Right cardiac atrium (tissue), 5 donors: ENCODE measurements at regions not wholly inside any gene's neighbourhood (a gene's known extent, or its start where the extent isn't known, plus 50 kb on each side); places are given as distances from the start of the nearest gene placed in this dataset.
A peak's percentile ranks its signal among the peaks of the same experiment; 100 is the strongest.
"Not testable (repeated sequence)": the region's sequence is repeated elsewhere in the genome, so short reads cannot be mapped to it uniquely, and the experiment has no call there.

Experiments
- ATAC-seq, 2 donors: fragments of 200-7000 bp; cut with Tn5 transposase; one replicate each; pipeline versions ENCODE4 v1.8.0 to v1.9.1; 2020; ENCODE audit warnings: moderate library complexity in 2 of 2, mild to moderate bottlenecking in 1 of 2
- DNase-seq, 3 donors: peaks; one replicate each; pipeline ENCODE4 v3.0.0-alpha.2; 2020
- H3K27ac ChIP-seq: one replicate; pipeline ENCODE4 v1.5.1; 2013; ENCODE audit warnings: mild to moderate bottlenecking, low read length, control low read depth, moderate library complexity
- H3K27me3 ChIP-seq: one replicate; pipeline ENCODE4 v1.6.1; 2013; ENCODE audit not compliant: control insufficient read depth, insufficient read depth
- H3K4me1 ChIP-seq: one replicate; pipeline ENCODE4 v1.6.1; 2013; ENCODE audit warnings: low read length; ENCODE audit not compliant: control insufficient read depth, insufficient read depth
- H3K4me3 ChIP-seq: one replicate; pipeline ENCODE4 v1.5.1; 2013; ENCODE audit warnings: low read length, control low read depth
- H3K9me3 ChIP-seq: one replicate; pipeline ENCODE4 v1.6.1; 2013; ENCODE audit warnings: low read length; ENCODE audit not compliant: control insufficient read depth
- WGBS: extraction: QIAGEN DNeasy Blood & Tissue Kit; methylation state at CpG from one replicate; pipeline ENCODE4 v1.1.7; 2013; 5-methylcytosine and 5-hydroxymethylcytosine counted together
- intact Hi-C, 4 donors: fragments of 100-400 bp; cut with DNase I; formaldehyde crosslinking; loops; one replicate each; pipeline versions ENCODE4 v1.11.0 to v1.14.0; 2022 to 2023
- donor health status: healthy with polysubstance abuse.
- donor health status: DM: no; HTN: yes; CAD: no.
- donor health status: DM: no; HTN: no; CAD: no.
- donor health status: DM: no; HTN: yes; CAD: no; lungs with severe emphysema.
- donor health status: DM: yes; HTN: yes; CAD: no.

- DNase-seq = no peak
- H3K27ac ChIP-seq = no peak overlapping the region
- intact Hi-C loops = no loop called here
- ATAC-seq = no peak
- 71% methylated on average over 3 of the region's 3 CpGs for WGBS
- H3K9me3 ChIP-seq = peaks cover 2% of the 10 kb centered on the region
- H3K4me3 ChIP-seq = no peak overlapping the region
- H3K4me1 ChIP-seq = no peaks in the 10 kb centered on the region
- H3K27me3 ChIP-seq = no peaks in the 10 kb centered on the region
Measured at GRCh38 chr19:29154163-29154562, 58.8 kb downstream of the UQCRFS1 start.

- Histone ChIP-seq H3K27me3 (no peaks in the 10 kb centered on the region), H3K4me1 (no peaks in the 10 kb centered on the region), H3K4me3 (no peak overlapping the region), H3K9me3 (no peaks in the 10 kb centered on the region), H3K27ac (no peak overlapping the region)
- WGBS = 45% methylated on average over 4 of the region's 4 CpGs
- intact Hi-C loops = no loop called here
- ATAC-seq (no peak), DNase-seq (no peak)
Measured at GRCh38 chr19:29145756-29146155, 67.2 kb downstream of the UQCRFS1 start.

- Histone ChIP-seq H3K4me1 (no peaks in the 10 kb centered on the region), H3K27me3 (no peaks in the 10 kb centered on the region), H3K4me3 (no peak overlapping the region), H3K9me3 (peaks cover 3% of the 10 kb centered on the region), H3K27ac (no peak overlapping the region)
- 86% methylated on average over 4 of the region's 4 CpGs for WGBS
- intact Hi-C loops = no loop called here
- DNase-seq = no peak
- no peak for ATAC-seq
Measured at GRCh38 chr19:29143183-29143582, 69.8 kb downstream of the UQCRFS1 start.

- no peaks in the 10 kb centered on the region for H3K27me3 ChIP-seq
- DNase-seq = no peak
- no peak overlapping the region for H3K27ac ChIP-seq
- H3K4me3 ChIP-seq = no peak overlapping the region
- no peaks in the 10 kb centered on the region for H3K4me1 ChIP-seq
- ATAC-seq = no peak
- intact Hi-C loops = no loop called here
- peaks cover 3% of the 10 kb centered on the region for H3K9me3 ChIP-seq
Measured at GRCh38 chr19:29139227-29139626, 73.7 kb downstream of the UQCRFS1 start.

- 64% methylated on average over 3 of the region's 3 CpGs for WGBS
- ATAC-seq, intact Hi-C loops, H3K27me3 ChIP-seq, H3K9me3 ChIP-seq, H3K4me1 ChIP-seq, DNase-seq, H3K4me3 ChIP-seq, H3K27ac ChIP-seq: not testable (repeated sequence)
Measured at GRCh38 chr19:29138206-29138605, 74.7 kb downstream of the UQCRFS1 start.

GRCh38 chr19:29131456-29131855 is 81.5 kb downstream of the UQCRFS1 start:
- intact Hi-C loops = no loop called here
- no peak for DNase-seq
- 44% methylated on average over 2 of the region's 2 CpGs for WGBS
- no peaks in the 10 kb centered on the region for H3K4me1 ChIP-seq
- H3K9me3 ChIP-seq = no peaks in the 10 kb centered on the region
- no peak overlapping the region for H3K27ac ChIP-seq
- H3K27me3 ChIP-seq = no peaks in the 10 kb centered on the region
- no peak overlapping the region for H3K4me3 ChIP-seq
- ATAC-seq = no peak

GRCh38 chr19:29129148-29129547 is 83.8 kb downstream of the UQCRFS1 start:
- DNase-seq (no peak), ATAC-seq (no peak)
- Histone ChIP-seq H3K27ac (no peak overlapping the region), H3K4me1 (no peaks in the 10 kb centered on the region), H3K4me3 (no peak overlapping the region), H3K9me3 (no peaks in the 10 kb centered on the region), H3K27me3 (no peaks in the 10 kb centered on the region)
- 83% methylated on average over 13 of the region's 13 CpGs for WGBS
- intact Hi-C loops = no loop called here

GRCh38 chr19:29128203-29128602 is 84.7 kb downstream of the UQCRFS1 start:
- WGBS = 91% methylated on average over 8 of the region's 8 CpGs
- H3K27me3 ChIP-seq = no peaks in the 10 kb centered on the region
- no peak for DNase-seq

GRCh38 chr19:29122185-29122584 is 90.8 kb downstream of the UQCRFS1 start:
- peak in 1 of 2 donors; percentile 10 for ATAC-seq
- intact Hi-C loops = no loop called here
- Histone ChIP-seq H3K9me3 (no peaks in the 10 kb centered on the region), H3K27ac (no peak overlapping the region), H3K4me3 (no peak overlapping the region), H3K27me3 (no peaks in the 10 kb centered on the region), H3K4me1 (no peaks in the 10 kb centered on the region)
- WGBS = 71% methylated on average over 5 of the region's 5 CpGs
- DNase-seq = no peak

More at GRCh38 chr19:29128203-29128602, 84.7 kb downstream of the UQCRFS1 start:
- intact Hi-C loops = no loop called here
- ATAC-seq = no peak
- Histone ChIP-seq H3K4me1 (no peaks in the 10 kb centered on the region), H3K4me3 (no peak overlapping the region), H3K27ac (no peak overlapping the region), H3K9me3 (no peaks in the 10 kb centered on the region)

- ATAC-seq = peak in 1 of 2 donors; percentile 37
Measured at GRCh38 chr19:29121684-29122083, 91.3 kb downstream of the UQCRFS1 start.

GRCh38 chr19:29120466-29120865 is 92.5 kb downstream of the UQCRFS1 start:
- H3K27me3 ChIP-seq = no peaks in the 10 kb centered on the region
- 71% methylated on average over 6 of the region's 6 CpGs for WGBS
- no peak for ATAC-seq
- intact Hi-C loops = no loop called here
- no peaks in the 10 kb centered on the region for H3K4me1 ChIP-seq
- DNase-seq = no peak
- no peak overlapping the region for H3K4me3 ChIP-seq
- no peaks in the 10 kb centered on the region for H3K9me3 ChIP-seq
- H3K27ac ChIP-seq = no peak overlapping the region

More at GRCh38 chr19:29121684-29122083, 91.3 kb downstream of the UQCRFS1 start:
- Histone ChIP-seq H3K4me3 (no peak overlapping the region), H3K27ac (no peak overlapping the region), H3K4me1 (no peaks in the 10 kb centered on the region), H3K9me3 (no peaks in the 10 kb centered on the region), H3K27me3 (no peaks in the 10 kb centered on the region)
- peak in 1 of 3 donors; percentile 68 for DNase-seq
- 29% methylated on average over 3 of the region's 3 CpGs for WGBS
- intact Hi-C loops = no loop called here

- H3K27ac ChIP-seq = no peak overlapping the region
- H3K4me3 ChIP-seq = no peak overlapping the region
- 46% methylated on average over 9 of the region's 9 CpGs for WGBS
- intact Hi-C loops = no loop called here
- DNase-seq (no peak), ATAC-seq (peak in 1 of 2 donors; percentile 45)
- no peaks in the 10 kb centered on the region for H3K27me3 ChIP-seq
- no peaks in the 10 kb centered on the region for H3K9me3 ChIP-seq
- H3K4me1 ChIP-seq = no peaks in the 10 kb centered on the region
Measured at GRCh38 chr19:29119590-29119989, 93.4 kb downstream of the UQCRFS1 start.
